Stimulated activated CD4-positive, alpha-beta T cell treated with anti-CD3 and anti-CD28 coated beads, Interleukin-2, amount 100 ng/mL, for 24 hours (primary cell): ENCODE measurements at regions not wholly inside any gene's neighbourhood (a gene's known extent, or its start where the extent isn't known, plus 50 kb on each side); places are given as distances from the start of the nearest gene placed in this dataset.
A peak's percentile ranks its signal among the peaks of the same experiment; 100 is the strongest.

ENCODE experiments used
- DNase-seq, 2 donors: peaks; one replicate each; pipeline ENCODE4 v3.0.0-alpha.2; 2020

- no peak for DNase-seq
Observed at GRCh38 chr6:103236923-103237322, 1622.8 kb downstream of the HACE1 start.

DNA sequence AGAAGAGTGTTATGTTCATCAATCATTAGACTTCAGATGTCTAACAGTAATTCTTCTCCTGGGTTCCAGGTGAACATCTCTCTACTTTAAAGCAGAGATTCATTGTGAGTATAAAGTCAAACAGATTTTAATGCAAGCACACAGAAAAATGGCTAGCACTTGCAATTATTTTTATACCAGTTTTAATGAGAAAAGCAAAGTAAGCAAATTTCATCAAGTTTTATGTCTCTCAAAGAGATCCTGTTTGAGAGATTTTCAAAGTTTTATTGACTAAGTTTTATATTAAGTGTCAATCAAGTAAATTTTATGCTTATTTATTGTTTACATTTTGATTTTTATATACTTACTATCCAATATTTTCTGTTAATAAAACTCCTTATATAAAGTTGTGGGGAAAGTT lies 1628.5 kb downstream of the HACE1 start:
- DNase-seq = no peak

DNA sequence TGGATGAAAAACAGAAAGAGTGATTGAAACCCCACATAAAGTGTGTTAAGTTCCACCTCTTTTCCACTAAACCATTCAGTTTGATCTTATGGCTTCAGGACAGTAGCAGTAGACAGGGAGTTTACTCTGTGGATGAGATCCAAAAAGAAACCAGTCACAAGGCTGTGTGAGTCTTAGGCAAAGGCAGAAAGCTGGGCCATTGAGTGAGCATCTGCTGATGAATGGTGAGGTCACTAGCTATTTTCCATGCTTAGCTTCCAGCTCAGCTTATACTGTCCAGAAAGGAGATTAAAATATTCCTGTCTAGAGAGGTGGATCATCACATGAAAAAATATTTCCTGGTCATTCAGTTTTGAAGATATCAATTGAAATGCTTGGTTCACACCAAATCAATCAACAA lies 1643.9 kb downstream of the HACE1 start:
- no peak for DNase-seq

- no peak for DNase-seq
Observed at GRCh38 chr6:103210686-103211085, 1649.0 kb downstream of the HACE1 start.

DNA sequence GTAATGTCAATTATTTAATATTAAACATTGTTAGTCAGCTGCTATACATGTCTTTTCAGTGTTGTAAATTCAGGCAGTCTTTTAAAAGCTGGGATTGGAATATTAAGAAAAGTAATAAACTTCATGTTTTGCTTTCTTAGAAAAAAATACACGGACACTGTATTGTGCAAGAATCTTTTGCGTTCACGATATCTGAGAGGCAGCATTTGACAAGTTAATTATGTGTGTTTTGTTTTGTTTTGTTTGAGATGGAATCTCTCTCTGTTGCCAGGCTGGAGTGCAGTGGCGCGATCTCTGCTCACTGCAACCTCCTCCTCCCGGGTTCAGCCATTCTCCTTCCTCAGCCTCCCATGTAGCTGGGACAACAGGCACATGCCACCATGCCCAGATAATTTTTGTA lies 1661.3 kb downstream of the HACE1 start:
- no peak for DNase-seq

DNA sequence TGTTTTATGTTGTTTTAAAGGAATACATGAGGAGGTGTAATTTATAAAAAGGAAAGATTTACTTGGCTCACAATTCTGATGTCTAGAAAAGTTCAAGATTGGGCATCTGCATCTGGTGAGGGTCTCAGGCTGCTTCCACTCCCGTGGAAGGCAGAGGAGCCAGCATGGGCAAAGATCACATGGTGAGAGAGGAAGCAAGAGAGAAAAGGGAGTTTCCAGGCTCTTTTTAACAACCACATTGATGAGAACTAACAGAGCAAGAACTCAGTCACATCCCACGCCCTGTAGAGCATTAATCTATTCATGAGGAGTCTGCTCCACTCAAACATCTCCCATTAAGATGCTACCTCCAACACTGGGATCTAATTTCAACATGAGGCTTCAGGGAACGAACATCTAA lies 1666.3 kb downstream of the HACE1 start:
- DNase-seq = no peak

- no peak for DNase-seq
Observed at GRCh38 chr6:103191391-103192093, 1668.2 kb downstream of the HACE1 start.

GRCh38 chr6:103184776-103185175 lies 1674.9 kb downstream of the HACE1 start:
- no peak for DNase-seq

GRCh38 chr6:103183831-103184411 lies 1675.8 kb downstream of the HACE1 start:
- DNase-seq = no peak

DNA sequence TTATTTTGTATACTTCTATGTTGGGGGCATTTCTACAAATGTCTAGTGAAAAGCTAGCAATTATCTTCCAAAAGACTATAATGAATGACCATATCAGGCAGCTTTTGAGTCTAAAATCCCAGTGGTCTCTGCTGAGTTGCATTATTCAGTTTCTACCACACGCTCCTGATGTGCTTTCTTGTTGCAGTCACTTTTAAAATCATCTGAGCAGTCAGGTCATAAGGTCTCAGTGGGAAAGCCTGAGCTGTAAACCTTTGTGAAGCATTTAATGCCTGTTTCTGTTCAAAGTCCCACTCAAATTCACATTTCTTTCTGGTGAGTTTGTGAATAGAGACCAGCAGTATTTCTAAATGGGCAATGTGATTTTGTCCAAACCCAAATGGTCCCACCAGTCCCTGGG lies 1681.5 kb downstream of the HACE1 start:
- no peak for DNase-seq

GRCh38 chr6:103177791-103178190 lies 1681.9 kb downstream of the HACE1 start:
- no peak for DNase-seq

DNA sequence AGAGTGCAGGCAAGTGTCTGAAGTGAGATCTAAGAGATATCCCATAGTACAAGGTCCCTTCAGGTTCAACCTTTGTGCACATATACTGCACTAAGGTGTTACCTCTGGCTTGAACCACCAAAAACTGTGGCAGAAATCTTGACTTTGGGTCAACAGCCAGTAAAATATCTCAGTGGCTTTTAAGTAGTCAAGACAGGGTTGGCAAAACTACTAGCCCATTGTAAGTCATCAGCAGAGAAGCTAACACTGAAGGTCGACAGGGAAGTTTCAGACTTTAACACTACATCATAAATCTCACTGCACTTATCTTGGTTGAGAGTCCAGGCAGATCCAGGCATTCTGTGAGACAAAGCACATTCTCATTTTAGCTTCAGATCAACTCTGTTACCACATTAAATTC lies 1684.7 kb downstream of the HACE1 start:
- no peak for DNase-seq

GRCh38 chr6:103167345-103168071 lies 1692.2 kb downstream of the HACE1 start:
- DNase-seq = no peak

GRCh38 chr6:103154779-103155572 lies 1704.7 kb downstream of the HACE1 start:
- DNase-seq = no peak

DNA sequence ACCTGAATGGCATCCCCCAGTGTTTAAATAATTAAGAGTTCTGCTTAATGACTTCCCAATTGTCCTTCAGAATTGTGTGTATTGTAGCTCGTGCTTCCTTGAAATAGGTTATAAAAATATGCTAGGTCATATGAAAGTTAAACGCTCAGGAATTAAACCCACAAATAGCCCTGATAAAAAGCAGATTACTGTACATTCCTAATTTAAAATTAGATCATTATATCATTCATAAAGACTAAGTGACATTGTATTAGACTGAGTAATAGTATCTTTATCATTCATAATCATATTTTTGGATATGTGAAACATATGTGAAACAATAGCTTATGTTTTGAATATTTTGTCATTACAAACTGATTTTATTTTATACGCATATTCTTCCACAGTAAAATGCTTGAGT lies 1706.7 kb downstream of the HACE1 start:
- no peak for DNase-seq

GRCh38 chr6:103142902-103143301 lies 1716.8 kb downstream of the HACE1 start:
- no peak for DNase-seq

- no peak for DNase-seq
Observed at GRCh38 chr6:103140308-103141027, 1719.3 kb downstream of the HACE1 start.

DNA sequence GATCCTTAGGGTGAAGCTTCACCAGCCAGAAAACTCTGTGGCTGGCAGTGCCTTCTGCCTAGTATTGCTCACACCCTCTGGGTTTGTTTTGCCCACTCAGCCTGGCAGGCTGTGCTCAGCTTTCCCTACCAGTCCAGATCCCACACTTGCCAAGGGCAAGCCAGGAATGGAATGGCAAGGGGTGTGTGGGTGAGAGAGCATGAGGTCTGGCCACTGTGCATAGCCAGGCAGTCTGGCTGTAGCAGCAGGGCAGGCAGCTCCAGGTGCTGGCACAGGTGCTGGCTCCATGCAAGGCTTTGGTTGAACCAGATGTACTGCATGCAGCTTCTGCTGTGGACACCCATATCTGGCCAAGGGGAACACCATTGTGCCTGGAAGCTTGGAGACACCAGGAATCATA lies 1720.3 kb downstream of the HACE1 start:
- DNase-seq = no peak

GRCh38 chr6:103124471-103124870 lies 1731.0 kb downstream of the GRIK2 start:
- DNase-seq = no peak

GRCh38 chr6:103122766-103123601 lies 1729.5 kb downstream of the GRIK2 start:
- DNase-seq = peak in 1 of 2 donors; percentile 5

GRCh38 chr6:103119056-103119455 lies 1725.5 kb downstream of the GRIK2 start:
- no peak for DNase-seq

DNA sequence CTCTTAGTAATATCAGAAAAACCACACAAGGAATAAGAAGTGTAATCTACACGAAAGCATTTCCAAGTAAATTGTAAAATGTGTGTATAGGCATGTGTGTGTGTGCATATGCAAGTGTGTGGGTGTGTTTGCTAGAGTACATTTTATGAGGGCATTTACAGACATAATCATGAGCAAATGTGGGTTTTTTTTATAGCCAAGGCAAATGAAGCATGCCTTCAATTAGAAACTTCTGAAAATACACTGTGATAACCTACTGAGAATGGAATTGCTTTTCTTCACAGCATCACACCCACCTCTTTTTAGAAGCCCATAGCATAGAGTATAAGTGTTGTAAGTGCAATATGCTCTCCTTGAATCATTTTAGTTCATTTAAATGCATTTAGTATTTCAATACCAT lies 1721.1 kb downstream of the GRIK2 start:
- DNase-seq = no peak
